Inferior parietal cortex (tissue), 1 donor: ENCODE measurements at regions not wholly inside any gene's neighbourhood (a gene's known extent, or its start where the extent isn't known, plus 50 kb on each side); places are given as distances from the start of the nearest gene placed in this dataset.
"Not testable (repeated sequence)": the region's sequence is repeated elsewhere in the genome, so short reads cannot be mapped to it uniquely, and the experiment has no call there.

Source experiments
- DNase-seq: peaks from one replicate; pipeline ENCODE4 v3.0.0-alpha.2; 2016; ENCODE audit errors: extremely low spot score

- no peak for DNase-seq
Observed at GRCh38 chrX:1902901-1903235, 288.0 kb downstream of the ASMT start.

- no peak for DNase-seq
Observed at GRCh38 chrX:1903236-1903935, 288.5 kb downstream of the ASMT start.

- no peak for DNase-seq
Observed at GRCh38 chrX:1904663-1905218, 289.9 kb downstream of the ASMT start.

- DNase-seq, result no peak
Observed at GRCh38 chrX:1906028-1906427, 291.2 kb downstream of the ASMT start.

- DNase-seq, result not testable (repeated sequence)
Observed at GRCh38 chrX:1908996-1909395, 294.1 kb downstream of the ASMT start.

GRCh38 chrX:1909419-1910206 lies 294.8 kb downstream of the ASMT start:
- no peak for DNase-seq

- DNase-seq, result no peak
Observed at GRCh38 chrX:1910207-1910470, 295.3 kb downstream of the ASMT start.

- no peak for DNase-seq
Observed at GRCh38 chrX:1911401-1912128, 296.7 kb downstream of the ASMT start.

GRCh38 chrX:1912193-1912592 lies 297.3 kb downstream of the ASMT start:
- DNase-seq, result no peak

GRCh38 chrX:1914606-1915365 lies 299.9 kb downstream of the ASMT start:
- no peak for DNase-seq

- no peak for DNase-seq
Observed at GRCh38 chrX:1918780-1919179, 303.9 kb downstream of the ASMT start.

GRCh38 chrX:1925053-1925481 lies 310.2 kb downstream of the ASMT start:
- no peak for DNase-seq

GRCh38 chrX:1928805-1929204 lies 313.9 kb downstream of the ASMT start:
- no peak for DNase-seq

- peak; percentile 61 for DNase-seq
Observed at GRCh38 chrX:1932231-1932630, 317.4 kb downstream of the ASMT start.

GRCh38 chrX:1933964-1934363 lies 319.1 kb downstream of the ASMT start:
- no peak for DNase-seq

GRCh38 chrX:1935805-1936204 lies 320.9 kb downstream of the ASMT start:
- DNase-seq, result no peak

GRCh38 chrX:1938190-1938589 lies 323.3 kb downstream of the ASMT start:
- DNase-seq, result no peak

- DNase-seq, result no peak
Observed at GRCh38 chrX:1941321-1941720, 326.5 kb downstream of the ASMT start.

- DNase-seq, result no peak
Observed at GRCh38 chrX:1945879-1946278, 331.0 kb downstream of the ASMT start.

GRCh38 chrX:1946974-1947373 lies 332.1 kb downstream of the ASMT start:
- no peak for DNase-seq
